ENCODE measurements at regions not wholly inside any gene's neighbourhood (a gene's known extent, or its start where the extent isn't known, plus 50 kb on each side); places are given as distances from the start of the nearest gene placed in this dataset.

DNA sequence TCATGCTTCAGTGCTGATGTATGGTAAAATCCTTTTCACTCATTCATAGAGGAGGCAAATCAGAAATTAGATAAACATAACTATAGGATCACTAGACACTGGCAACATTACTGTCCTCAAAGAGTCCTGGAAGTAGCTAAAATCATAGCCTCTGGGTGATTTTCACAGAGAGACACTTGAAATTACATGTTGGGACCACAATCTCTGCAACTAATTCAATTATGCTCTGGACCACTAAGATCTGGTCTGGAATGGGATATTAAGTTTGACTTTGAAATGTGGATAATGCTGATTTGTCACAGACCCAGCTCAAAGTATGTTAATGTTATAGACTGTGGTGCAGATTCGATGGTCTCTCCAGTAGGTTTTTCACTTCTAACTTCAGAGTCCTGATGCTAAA lies 214.6 kb upstream of the CCNH start:
- Histone ChIP-seq H3K27ac (ENCODE audit: extremely low read depth, low read depth, low read length) (no peak overlapping the region), H2AFZ (ENCODE audit: low read depth, low read length) (no peak overlapping the region), H3K4me2 (ENCODE audit: insufficient read depth, low read length) (no peak overlapping the region), H3K36me3 (ENCODE audit: control insufficient read depth, insufficient read depth, low read length) (no peaks in the 10 kb centered on the region), H3K9ac (ENCODE audit: insufficient read depth in 1 of 2, low read depth in 2 of 2, low read length in 2 of 2) (no peak overlapping the region), H3K9me3 (replicated peaks; ENCODE audit: control insufficient read depth, insufficient read depth, low read depth, low read length) (no peaks in the 10 kb centered on the region; the same call in 1 of the 2 replicates), H3K9me1 (ENCODE audit: control insufficient read depth, insufficient read depth, low read length) (no peaks in the 10 kb centered on the region), H3K4me1 (replicated peaks in 1 of 2; ENCODE audit: control insufficient read depth in 2 of 2, insufficient read depth in 2 of 2, low read length in 2 of 2) (no peaks in the 10 kb centered on the region), H3K79me2 (ENCODE audit: control insufficient read depth, insufficient read depth, low read length) (no peaks in the 10 kb centered on the region), H3K27me3 (ENCODE audit: control insufficient read depth in 2 of 2, insufficient read depth in 2 of 2, low read length in 2 of 2) (no peaks in the 10 kb centered on the region), H4K20me1 (replicated peaks; ENCODE audit: control insufficient read depth, insufficient read depth, low read length) (no peaks in the 10 kb centered on the region), H3K4me3 (no peak overlapping the region)
- no peak for DNase-seq (ENCODE audit: extremely low read depth in 1 of 4, low spot score in 3 of 4)
- ATAC-seq: no peak
- 0% methylated on average over 1 of the region's 1 CpG for WGBS (ENCODE audit: insufficient coverage, low coverage, missing lambda C conversion rate)
- no peak for FAIRE-seq
- in situ Hi-C loops (cut with MboI) (no loop called here), intact Hi-C loops (cut with micrococcal nuclease) (no loop called here)
- BruUV-seq (replicated peaks): no TSS peak
- ChIA-PET POLR2A (no interaction called here), CTCF (ENCODE audit: low intra/inter-chr PET ratio) (no interaction called here)
- TF ChIP-seq NKRF (IDR thresholded peaks at IDR 0.05; ENCODE audit: borderline replicate concordance): no peak
- TF ChIP-seq, protein P1, sequence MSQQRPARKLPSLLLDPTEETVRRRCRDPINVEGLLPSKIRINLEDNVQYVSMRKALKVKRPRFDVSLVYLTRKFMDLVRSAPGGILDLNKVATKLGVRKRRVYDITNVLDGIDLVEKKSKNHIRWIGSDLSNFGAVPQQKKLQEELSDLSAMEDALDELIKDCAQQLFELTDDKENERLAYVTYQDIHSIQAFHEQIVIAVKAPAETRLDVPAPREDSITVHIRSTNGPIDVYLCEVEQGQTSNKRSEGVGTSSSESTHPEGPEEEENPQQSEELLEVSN (IDR thresholded peaks at IDR 0.05; ENCODE audit: borderline replicate concordance in 1 of 2, extremely low read depth in 1 of 2, insufficient read depth in 1 of 2, insufficient read length in 1 of 2, low read depth in 1 of 2, low read length in 1 of 2, poor library complexity in 1 of 2, severe bottlenecking in 1 of 2): no peak
- no peak for TF ChIP-seq KLF6 (CRISPR knock-in tag; IDR thresholded peaks at IDR 0.05; ENCODE audit: borderline replicate concordance)
- TF ChIP-seq ZBTB1 (CRISPR knock-in tag; IDR thresholded peaks at IDR 0.05; ENCODE audit: borderline replicate concordance, low read depth): no peak
- no peak for TF ChIP-seq CREM (IDR thresholded peaks at IDR 0.05; ENCODE audit: low read depth)
- TF ChIP-seq, protein P2, sequence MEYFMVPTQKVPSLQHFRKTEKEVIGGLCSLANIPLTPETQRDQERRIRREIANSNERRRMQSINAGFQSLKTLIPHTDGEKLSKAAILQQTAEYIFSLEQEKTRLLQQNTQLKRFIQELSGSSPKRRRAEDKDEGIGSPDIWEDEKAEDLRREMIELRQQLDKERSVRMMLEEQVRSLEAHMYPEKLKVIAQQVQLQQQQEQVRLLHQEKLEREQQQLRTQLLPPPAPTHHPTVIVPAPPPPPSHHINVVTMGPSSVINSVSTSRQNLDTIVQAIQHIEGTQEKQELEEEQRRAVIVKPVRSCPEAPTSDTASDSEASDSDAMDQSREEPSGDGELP (CRISPR knock-in tag; IDR thresholded peaks at IDR 0.05; ENCODE audit: borderline replicate concordance): no peak
- no peak for TF ChIP-seq PHB2 (IDR thresholded peaks at IDR 0.05; ENCODE audit: low read depth)
- TF ChIP-seq, protein P3, sequence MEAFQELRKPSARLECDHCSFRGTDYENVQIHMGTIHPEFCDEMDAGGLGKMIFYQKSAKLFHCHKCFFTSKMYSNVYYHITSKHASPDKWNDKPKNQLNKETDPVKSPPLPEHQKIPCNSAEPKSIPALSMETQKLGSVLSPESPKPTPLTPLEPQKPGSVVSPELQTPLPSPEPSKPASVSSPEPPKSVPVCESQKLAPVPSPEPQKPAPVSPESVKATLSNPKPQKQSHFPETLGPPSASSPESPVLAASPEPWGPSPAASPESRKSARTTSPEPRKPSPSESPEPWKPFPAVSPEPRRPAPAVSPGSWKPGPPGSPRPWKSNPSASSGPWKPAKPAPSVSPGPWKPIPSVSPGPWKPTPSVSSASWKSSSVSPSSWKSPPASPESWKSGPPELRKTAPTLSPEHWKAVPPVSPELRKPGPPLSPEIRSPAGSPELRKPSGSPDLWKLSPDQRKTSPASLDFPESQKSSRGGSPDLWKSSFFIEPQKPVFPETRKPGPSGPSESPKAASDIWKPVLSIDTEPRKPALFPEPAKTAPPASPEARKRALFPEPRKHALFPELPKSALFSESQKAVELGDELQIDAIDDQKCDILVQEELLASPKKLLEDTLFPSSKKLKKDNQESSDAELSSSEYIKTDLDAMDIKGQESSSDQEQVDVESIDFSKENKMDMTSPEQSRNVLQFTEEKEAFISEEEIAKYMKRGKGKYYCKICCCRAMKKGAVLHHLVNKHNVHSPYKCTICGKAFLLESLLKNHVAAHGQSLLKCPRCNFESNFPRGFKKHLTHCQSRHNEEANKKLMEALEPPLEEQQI (IDR thresholded peaks at IDR 0.05): no peak
- TF ChIP-seq JUND (IDR thresholded peaks at IDR 0.05; ENCODE audit: borderline replicate concordance, low read depth, low read length): no peak
- TF ChIP-seq JUND (tag; IDR thresholded peaks at IDR 0.05; ENCODE audit: borderline replicate concordance, low read depth, low read length): no peak
- TF ChIP-seq XRCC3 (IDR thresholded peaks at IDR 0.05): no peak
- TF ChIP-seq HMG20A (CRISPR knock-in tag; conservative IDR thresholded peaks at IDR 0.05): no peak
- no peak for TF ChIP-seq ZFPM2 (CRISPR knock-in tag; IDR thresholded peaks at IDR 0.05)
- TF ChIP-seq ZSCAN29 (IDR thresholded peaks at IDR 0.05): no peak
- TF ChIP-seq GTF2F1 (IDR thresholded peaks at IDR 0.05; ENCODE audit: low read depth, low read length): no peak
- TF ChIP-seq ELF1 (tag; IDR thresholded peaks at IDR 0.05): no peak
- TF ChIP-seq CBX8 (IDR thresholded peaks at IDR 0.05; ENCODE audit: borderline replicate concordance, extremely low read depth, low read depth, low read length, poor library complexity, severe bottlenecking): no peak
- TF ChIP-seq ZBED1 (IDR thresholded peaks at IDR 0.05): no peak

Data from K562 (cell line).